Pulmonary artery endothelial cell (primary cell): ENCODE measurements at regions not wholly inside any gene's neighbourhood (a gene's known extent, or its start where the extent isn't known, plus 50 kb on each side); places are given as distances from the start of the nearest gene placed in this dataset.
"Not testable (repeated sequence)": the region's sequence is repeated elsewhere in the genome, so short reads cannot be mapped to it uniquely, and the experiment has no call there.

Source experiments
- DNase-seq: peaks from one replicate; pipeline ENCODE4 v3.0.0-alpha.2; 2011; ENCODE audit warnings: low read depth, low spot score

DNA sequence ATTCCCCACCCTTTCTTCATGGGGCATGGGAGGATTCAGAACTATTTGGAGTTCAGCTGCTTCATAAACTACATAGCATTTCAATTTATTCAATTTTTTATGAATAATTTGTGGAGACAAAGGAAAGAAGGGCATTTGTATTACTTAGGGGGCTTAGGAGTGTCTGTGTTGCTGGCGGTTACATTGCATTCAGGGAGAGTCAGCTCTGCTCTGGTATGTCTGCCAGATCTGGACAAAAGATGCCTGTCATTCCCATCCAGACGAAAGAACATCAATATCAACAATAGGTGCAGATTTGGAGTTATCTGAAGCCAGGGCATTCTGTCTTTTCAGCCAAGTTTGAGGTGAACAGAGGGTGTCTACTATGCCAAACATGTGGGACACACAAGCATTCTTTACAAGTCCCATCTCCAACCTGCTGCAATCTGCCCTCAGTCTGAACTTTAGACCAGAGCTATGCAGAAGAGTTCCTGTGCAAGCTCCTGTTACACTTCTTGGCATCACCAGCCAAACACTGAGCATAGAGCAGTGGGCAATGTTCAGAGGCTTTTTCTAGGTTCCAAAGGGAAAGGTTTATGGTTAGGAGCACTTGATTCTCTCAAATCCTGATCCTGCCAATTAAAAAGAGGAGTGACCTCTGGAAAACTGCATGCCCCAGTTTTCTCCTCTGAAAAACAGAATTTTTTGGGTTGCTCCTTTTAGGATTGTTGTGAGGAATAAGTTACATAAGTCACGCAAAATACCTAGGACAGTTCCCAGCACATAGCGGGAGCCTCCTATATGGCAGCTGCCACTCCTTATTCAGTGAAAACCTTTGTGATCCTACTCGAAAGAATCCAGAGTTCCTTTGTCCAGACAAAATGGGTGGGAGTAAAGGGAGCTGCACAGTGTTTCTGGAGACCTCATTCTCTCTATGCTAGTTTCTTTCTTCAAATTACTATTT, 719.5 kb upstream of the SLIT2 start:
- DNase-seq: no peak

DNA sequence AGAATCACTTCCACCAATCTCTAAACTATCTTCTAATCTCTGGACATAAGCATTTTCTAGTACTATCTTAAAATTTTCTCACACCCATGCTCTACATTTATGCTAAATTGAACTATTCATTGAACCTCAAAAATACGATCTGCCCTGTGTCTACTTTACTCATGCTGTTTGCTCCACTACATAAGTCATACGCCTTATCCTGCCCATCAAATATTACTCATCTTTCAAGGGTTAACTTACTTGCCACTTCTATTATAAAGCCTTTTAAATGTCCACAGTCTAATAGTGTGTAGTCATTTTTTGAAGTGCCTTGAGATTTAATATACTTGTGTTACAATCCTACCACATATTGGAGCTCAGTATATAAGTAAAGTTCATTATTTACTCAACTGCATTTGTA, 727.7 kb upstream of the SLIT2 start:
- DNase-seq: no peak

DNA sequence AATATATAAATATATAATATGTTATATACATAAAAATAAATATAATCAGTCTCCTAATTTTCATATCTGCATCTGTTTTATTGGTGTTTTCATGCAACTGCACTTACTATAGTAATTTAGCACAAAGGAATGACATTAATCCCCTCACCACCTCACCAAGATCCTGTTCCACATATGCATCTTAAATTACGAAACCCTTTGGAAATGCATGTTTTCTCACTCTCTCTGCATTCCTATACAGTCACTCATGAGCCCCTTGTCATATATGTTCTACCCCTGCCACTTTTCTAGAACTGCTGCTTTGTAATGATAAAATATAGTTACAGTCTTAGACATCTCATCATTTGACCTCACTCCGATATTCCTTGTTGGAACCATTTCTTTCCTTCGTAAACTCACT, 728.7 kb upstream of the SLIT2 start:
- no peak for DNase-seq

DNA sequence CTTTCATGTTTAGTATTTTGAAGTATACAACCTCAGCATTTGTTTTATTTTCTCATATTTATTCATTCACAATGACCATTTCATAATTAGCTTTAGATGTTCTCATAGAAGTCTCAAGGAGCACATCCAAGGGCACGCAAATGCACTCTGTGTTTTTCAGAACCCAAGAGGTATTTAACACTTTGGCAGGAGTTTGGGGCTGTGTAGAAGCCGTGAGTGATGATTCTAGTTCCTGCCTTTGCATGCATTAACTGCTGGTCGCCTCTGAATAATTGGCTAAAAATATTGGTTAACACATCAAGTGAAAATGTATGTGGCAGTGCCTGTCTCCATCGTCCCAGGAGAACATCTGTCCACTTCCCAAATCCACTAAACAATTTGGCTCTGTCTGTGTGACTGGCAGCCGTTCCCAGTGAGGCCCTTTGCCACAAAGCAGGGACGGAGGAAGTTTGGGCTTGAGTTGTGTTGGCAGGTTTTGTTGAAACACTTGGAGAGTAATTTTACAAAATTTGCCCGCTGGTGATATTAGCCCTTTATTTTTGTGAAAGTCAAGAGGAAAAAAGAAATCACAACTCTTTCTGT, 730.7 kb upstream of the SLIT2 start:
- DNase-seq: no peak

DNA sequence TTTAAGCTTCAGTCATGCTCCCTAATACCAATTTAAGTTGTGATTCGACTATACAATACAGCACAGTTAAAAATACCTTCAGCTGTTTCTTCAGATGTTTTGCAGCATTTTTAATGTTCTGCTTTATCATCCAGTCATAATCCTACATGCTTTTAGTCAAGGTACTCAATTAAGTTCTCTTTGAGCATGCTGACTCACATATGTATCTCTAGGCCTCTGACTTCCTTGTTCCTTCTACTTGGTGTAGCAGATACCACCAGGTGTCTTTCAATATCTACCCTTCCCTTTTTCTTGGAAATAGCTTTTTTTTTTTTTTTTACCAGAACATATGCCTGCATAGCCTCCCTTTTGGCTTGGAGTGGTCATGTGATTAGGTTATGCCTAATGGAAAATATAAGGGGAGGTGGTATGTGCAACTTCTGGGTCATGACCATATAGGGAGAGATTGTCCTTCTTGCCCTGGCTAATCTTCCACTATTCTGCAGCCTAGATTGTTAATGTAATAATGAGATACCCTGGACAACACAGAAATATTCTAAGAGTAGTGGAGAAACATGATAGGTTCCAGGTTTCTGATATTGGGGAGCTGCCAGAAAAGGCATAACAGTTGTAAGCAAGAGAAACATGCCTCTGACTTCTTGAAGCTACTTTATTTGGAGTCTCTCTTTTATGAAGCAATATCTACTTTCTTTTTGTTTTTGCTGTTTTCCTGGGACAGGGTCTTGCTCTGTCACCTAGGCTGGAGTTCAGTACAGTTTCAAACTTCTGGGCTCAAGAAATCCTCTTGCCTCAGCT, 737.2 kb upstream of the SLIT2 start:
- no peak for DNase-seq

DNA sequence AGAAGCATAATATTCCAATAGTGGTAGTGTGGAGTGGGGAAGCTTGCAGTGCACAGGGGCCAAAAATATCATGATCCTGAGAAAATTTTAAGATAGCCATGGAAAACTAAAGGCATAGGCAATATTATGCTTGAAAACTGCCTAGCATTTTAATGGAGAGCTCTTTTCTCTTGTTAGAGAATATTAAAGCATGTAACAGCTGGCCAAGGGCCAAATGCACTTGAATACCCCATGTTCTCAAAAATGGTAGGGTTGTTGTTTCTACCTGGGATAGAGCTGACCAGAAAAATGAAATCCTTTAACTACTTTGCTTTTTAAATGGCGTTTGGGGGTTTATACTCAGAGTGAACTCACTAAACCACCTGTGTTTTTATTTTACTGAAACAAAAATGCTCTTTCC, 739.6 kb upstream of the SLIT2 start:
- DNase-seq: no peak

DNA sequence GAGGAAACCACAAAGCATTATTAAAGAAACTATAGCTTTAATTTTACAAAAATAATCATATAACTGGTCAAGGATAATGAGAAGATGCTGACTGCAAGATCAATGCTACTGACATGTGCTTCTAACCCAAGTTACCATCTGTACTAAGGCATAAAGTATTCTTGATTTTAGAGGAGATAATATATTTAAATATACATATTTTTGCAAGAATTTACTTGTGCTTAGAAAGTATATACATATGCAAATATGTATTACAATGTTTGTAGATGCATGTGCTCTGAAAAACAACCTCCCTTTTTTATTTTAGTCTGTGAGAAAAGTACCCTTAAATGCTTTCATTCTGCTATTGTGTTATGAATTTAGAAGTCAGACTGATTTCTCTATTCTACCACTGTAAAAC, 740.7 kb upstream of the SLIT2 start:
- DNase-seq: no peak

DNA sequence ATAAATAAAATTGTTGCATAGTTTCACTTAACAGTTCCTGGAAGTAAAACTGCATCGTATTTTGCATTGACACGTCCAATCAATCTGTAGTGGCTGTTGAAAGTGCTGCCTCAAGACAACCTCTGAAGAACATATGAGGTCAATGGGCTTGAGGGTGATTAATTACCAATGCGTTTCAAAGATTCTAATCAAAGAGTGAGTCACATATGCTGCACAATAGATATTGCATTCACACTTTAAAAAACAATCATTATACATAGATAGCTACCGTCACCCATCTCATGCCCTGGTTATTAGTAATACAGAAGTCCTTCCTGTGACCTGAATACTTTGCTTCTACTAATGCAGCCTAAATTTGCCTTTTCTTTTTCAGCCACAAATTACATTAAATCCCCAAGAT, 743.3 kb upstream of the SLIT2 start:
- DNase-seq: no peak

DNA sequence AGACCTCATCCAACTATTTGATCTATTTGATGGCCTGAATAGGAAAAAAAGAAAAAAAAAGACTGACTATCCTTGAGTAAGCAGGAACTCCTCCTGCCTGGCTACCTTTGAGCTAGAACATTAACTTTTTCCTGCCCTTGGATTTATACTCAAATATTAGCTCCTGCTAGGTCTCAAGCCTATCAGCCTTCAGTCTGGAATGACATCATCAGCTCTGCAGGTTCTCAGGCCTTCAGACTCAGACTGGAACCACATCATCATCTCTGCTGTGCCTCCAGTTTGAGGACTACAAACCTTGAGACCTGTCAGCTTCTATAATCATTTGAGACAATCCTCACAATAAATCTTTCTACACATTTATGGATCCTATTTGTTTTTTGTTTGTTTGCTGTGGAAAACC, 754.0 kb upstream of the SLIT2 start:
- no peak for DNase-seq

DNA sequence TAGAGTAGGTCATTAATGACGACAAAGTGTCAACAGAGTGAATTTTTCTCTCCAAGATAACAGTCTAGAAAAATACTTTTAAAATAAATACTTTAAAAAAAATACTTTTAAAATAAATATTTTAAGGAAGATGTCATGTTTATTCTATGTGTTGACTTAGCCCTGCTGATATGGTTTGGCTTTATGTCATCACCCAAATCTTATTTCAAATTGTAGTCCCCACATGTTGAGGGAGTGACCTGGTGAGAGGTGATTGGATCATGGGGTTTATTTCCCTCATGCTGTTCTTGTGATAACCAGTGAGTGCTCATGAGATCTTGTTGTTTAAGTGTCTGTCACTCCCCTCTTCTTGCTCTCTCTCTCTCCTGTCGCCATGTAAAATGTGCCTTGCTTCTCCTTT, 754.9 kb upstream of the SLIT2 start:
- no peak for DNase-seq

DNA sequence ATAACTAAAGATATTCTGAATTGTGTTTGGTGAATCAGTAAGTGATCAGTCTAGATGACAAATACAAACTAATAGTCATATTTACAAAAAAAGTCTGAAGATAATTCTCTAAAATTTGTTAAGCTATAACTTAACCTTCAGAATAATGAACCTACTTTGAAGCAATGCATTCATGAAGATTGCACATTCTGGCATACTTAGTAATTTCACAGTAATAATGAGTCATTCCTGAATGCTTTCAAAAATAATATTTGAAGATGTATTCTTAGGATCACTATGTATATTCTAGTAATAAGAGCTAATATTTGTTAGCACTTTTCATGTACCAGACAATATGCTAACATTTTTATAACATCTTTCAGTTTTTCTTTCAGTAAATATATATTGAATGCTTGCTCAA, 756.7 kb upstream of the SLIT2 start:
- no peak for DNase-seq

DNA sequence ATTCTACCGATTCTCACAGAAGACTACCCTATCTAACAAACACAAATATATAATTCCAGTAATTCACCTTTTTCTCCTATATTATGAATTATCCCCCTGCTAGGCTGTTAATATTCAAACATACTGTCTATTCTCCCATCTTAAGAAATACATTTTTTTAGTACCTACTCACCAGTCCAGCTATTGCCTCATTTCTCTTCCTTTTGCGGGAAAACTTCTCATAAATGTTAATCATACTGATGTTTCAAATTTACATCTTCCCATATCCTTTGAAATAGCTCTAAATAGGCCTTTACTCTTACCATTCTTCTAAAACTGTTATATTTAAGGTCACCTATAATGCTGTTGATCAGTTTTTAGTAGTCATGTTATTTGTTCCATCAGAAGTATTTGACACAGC, 759.1 kb upstream of the SLIT2 start:
- no peak for DNase-seq

DNA sequence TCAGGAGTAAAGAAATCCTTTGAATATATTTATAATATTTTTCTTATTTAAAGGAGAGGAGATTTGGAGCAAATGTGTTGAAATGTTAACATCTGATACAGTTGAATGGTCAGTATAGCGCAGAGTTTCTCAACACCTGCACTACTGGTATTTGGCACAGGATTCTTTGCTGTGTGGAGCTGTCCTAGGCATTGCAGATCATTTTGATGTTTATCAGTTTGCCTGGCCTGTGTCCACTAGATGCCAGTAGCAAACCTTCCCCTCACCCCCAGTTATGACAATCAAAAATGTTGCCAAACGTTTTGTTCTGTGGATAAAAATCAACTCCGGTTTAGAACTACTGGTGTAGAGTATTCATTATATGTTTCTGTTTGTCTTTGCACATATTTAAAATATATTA, 765.3 kb upstream of the SLIT2 start:
- no peak for DNase-seq

DNA sequence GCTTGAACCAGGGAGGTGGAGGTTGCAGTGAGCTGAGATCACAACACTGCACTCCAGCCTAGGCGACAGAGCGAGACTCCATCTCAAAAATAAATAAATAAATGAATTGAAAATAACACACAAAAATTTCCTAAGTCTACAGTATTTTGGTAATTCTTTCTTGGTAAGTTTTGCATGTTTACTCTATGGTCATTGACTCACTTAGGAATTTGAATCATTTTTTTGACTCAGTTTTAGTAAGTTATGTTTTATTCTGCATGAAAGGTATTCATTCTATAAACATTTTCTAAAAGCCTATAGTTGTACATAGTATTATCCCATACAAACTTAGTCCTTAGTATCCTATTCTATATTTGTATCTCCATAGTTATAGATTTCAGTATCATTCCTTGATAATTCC, 772.9 kb upstream of the SLIT2 start:
- DNase-seq: no peak

DNA sequence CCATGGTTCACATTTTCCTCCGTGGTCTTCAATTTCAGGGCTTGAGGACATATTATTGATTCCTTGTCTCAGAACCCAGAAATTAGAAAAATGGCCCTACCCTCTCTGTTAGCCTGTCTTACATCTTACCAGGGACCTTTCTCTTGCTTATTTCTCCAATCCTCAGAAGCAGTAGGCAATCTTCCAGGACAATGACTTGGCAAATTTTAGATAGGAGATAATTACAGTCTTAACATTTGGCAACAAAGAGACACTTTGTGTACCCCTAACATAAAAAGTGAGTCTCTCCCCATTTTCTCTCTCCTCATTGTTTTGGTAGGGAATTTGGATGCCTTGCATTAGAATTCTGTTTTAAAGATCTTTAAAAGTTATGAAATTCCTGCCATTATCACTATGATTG, 778.1 kb upstream of the SLIT2 start:
- no peak for DNase-seq

DNA sequence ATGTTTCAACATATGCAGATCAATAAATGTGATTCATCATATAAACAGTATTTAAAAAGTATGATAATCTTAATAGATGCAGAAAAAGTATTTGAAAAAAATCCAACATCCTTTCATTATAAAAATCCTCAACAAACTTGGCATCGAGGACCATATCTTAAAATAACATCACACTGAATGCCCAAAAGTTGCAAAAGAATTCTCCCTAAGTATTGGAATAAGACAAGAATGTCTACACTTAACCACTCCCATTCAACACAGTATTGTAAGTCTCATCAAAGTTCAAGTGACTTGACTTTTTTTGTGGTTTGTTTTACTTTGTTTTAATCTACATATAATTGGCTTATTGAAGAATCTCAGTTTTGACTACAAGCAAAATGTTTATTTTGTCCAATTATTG, 779.0 kb upstream of the SLIT2 start:
- no peak for DNase-seq

DNA sequence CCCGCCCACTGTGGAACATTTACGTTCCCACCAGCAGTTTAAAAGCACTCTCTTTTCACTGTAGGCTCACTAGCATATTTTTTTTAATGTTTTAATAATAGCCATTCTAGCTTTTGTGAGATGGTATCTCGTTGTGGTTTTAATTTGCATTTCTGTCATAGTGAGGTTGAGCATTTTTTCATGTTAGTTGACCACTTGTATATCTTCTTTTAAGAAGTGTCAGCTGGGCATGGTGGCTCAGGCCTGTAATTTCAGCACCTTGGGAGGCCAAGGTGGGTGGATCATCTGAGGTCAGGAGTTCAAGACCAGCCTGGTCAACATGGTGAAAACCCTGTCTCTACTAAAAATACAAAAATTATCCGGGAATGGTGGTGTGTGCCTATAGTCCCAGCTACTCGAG, 781.7 kb upstream of the SLIT2 start:
- DNase-seq: not testable (repeated sequence)

DNA sequence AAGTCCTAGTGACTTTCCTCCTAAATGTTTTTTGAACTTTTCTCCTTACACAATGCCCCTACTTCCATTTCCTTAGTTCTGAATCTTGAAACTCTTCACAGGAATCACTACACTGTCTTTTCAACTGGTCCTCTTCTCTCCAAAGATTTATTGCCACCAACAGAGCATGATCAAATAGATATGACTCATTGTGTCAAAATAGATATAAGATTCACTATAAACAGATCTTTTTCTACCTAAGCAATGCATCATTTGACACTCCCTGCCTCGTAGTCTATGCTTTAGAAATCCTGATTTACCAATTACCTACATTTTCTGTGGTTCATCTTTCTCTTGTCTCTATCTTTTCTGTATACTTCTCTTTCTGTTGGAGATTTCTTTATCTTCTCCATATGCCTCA, 789.6 kb upstream of the SLIT2 start:
- no peak for DNase-seq

DNA sequence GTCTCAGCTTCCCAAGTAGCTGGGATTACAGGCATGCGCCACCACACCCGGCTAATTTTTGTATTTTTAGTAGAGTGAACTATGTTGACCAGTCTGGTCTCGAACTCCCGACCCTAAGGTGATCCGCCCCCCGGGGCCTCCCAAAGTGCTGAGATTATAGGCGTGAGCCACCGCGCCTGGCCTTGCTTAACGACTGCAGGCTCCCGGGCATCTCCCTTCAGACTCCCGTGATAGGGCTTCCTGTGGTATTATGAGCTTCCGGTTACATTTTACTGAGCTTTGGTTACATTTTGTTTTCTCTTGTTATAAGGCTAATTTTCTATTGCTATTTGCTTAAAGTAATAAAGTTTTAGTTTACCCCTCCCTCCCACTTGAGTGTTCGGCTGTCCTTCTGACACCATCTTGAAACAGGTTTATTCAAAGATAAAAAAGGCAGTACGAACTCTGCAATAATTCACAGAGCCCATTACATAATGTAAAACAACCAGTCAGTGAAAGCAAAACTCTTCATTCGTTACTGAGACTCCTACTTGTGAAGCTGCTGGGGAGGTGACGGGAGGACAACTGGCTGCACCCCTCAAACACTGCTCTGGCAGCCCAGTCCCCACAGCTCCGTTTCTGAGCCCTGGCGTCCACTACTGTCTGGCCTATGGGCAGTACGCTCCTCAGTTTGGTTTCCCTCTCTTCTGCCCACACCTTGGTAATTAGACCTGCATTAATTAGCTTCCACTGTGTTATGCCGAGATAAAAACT, 795.7 kb upstream of the SLIT2 start:
- DNase-seq: no peak

DNA sequence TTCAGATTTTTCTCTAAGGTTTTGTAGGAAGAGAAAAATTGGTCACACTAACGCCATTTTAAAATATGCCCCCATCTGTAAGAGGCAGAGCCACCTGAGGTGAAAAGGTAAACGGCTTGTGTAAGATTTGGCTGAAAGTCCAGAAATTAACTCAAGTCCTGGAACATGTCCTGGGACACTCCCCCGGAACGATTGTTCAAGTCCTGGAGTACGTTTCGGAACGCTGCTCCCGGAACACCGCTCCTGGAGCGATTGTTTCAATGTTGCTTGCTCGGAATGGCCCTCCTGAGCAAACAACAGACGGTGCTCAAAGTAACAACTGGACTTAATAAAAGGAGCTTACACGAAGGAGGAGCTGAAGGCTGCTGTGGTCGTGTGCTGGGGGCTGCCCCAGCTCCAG, 796.5 kb upstream of the SLIT2 start:
- no peak for DNase-seq

DNA sequence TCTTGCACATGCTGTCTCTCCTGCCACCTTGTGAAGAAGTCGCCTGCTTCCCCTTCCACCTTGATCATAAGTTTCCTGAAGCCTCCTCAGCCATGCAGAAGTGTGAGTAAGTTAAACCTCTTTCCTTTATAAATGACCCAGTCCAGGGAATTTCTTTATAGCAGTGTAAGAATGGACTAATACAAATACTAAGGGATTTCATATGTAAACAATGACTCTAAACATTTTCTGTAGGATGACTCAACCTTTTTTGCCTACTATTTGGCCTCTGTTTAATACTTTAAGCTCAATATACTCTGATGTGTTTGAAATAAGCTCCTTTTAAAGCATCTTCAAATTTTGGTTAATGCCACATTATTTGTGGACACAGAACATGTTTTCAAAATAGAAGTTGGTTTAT, 813.5 kb upstream of the SLIT2 start:
- no peak for DNase-seq

DNA sequence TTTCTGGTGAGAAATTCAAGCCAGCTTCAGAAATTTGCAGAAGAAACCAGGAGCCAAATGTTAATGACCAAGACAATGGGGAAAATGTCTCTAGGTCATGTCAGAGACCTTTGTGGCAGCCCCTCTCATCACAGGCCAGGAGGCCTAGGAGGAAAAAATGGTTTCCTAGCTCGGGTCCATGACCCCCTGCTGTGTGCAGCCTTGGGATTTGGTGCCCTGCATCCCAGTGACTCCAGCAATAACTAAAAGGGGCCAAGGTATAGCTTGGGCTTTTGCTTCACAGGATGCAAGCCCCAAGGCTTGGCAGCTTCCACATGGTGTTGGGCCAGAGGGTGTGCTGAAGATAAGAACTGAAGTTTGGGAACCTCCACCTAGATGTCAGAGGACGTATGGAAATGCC, 814.7 kb upstream of the SLIT2 start:
- no peak for DNase-seq
